CD14-positive monocyte (primary cell): ENCODE measurements at regions not wholly inside any gene's neighbourhood (a gene's known extent, or its start where the extent isn't known, plus 50 kb on each side); places are given as distances from the start of the nearest gene placed in this dataset.

Experiments used
- DNase-seq, 3 donors: peaks; one replicate each; pipeline ENCODE4 v3.0.0-alpha.2; 2011 to 2022
- H2AFZ ChIP-seq: 2 replicates; pipeline ENCODE4 v1.6.0; 2012; ENCODE audit warnings: mild to moderate bottlenecking, low read depth, low read length, inconsistent platforms; ENCODE audit not compliant: insufficient read depth, poor library complexity, severe bottlenecking
- H3K27ac ChIP-seq, 2 donors: 1 replicate in 1 of 2; 2 replicates in 1 of 2; pipeline ENCODE4 v1.5.1; 2012 to 2013; ENCODE audit warnings: low read length in 2 of 2, control low read depth in 1 of 2, inconsistent platforms in 1 of 2, low read depth in 1 of 2, mild to moderate bottlenecking in 1 of 2
- H3K27me3 ChIP-seq, 2 donors: one replicate each; pipeline versions ENCODE4 v1.6.0 to v1.6.1; 2011 to 2013; ENCODE audit warnings: low read length in 2 of 2; ENCODE audit not compliant: control insufficient read depth in 2 of 2, insufficient read depth in 2 of 2
- H3K36me3 ChIP-seq, 2 donors: replicated peaks in 1 of 2; 1 replicate in 1 of 2; 2 replicates in 1 of 2; pipeline versions ENCODE4 v1.5.1 to v1.6.1; 2012 to 2013; ENCODE audit warnings: low read length in 2 of 2, control low read depth in 1 of 2, inconsistent platforms in 1 of 2, mild to moderate bottlenecking in 1 of 2; ENCODE audit not compliant: insufficient read depth in 2 of 2, control insufficient read depth in 1 of 2
- H3K4me1 ChIP-seq, 2 donors: 1 replicate in 1 of 2; 2 replicates in 1 of 2; pipeline versions ENCODE4 v1.5.1 to v1.6.1; 2012 to 2013; ENCODE audit warnings: low read length in 2 of 2, control low read depth in 1 of 2, inconsistent platforms in 1 of 2, mild to moderate bottlenecking in 1 of 2, moderate library complexity in 1 of 2; ENCODE audit not compliant: insufficient read depth in 2 of 2, control insufficient read depth in 1 of 2
- H3K4me2 ChIP-seq: replicated peaks from 2 replicates; pipeline ENCODE3; 2012; ENCODE audit warnings: low read length, moderate library complexity, mild to moderate bottlenecking; ENCODE audit not compliant: poor library complexity, severe bottlenecking; ENCODE audit errors: extremely low read depth
- H3K4me3 ChIP-seq, 3 experiments: fragments of 200-600 bp in 1 of 3; sonication (generic) in 1 of 3; replicated peaks in 1 of 3; 1 replicate in 2 of 3; 2 replicates in 1 of 3; pipeline ENCODE4 v1.5.1; 2011 to 2013; ENCODE audit warnings: low read length in 3 of 3, mild to moderate bottlenecking in 3 of 3, control low read depth in 2 of 3, low read depth in 2 of 3, inconsistent platforms in 1 of 3, moderate library complexity in 1 of 3
- H3K79me2 ChIP-seq: 2 replicates; pipeline ENCODE4 v1.6.0; 2012; ENCODE audit warnings: mild to moderate bottlenecking, control low read depth, inconsistent platforms, low read length, moderate library complexity; ENCODE audit not compliant: insufficient read depth
- H3K9ac ChIP-seq: 2 replicates; pipeline ENCODE4 v1.6.0; 2017; ENCODE audit warnings: low read length, mild to moderate bottlenecking; ENCODE audit not compliant: insufficient read depth, poor library complexity, severe bottlenecking
- H3K9me3 ChIP-seq, 2 donors: replicated peaks in 1 of 2; 1 replicate in 1 of 2; 2 replicates in 1 of 2; pipeline versions ENCODE4 v1.5.1 to v1.6.1; 2012 to 2013; ENCODE audit warnings: low read length in 2 of 2, control low read depth in 1 of 2; ENCODE audit not compliant: control insufficient read depth in 1 of 2, insufficient read depth in 1 of 2
- H4K20me1 ChIP-seq: 2 replicates; pipeline ENCODE4 v1.6.0; 2012; ENCODE audit warnings: mild to moderate bottlenecking, low read length, control low read depth, moderate library complexity; ENCODE audit not compliant: insufficient read depth
- H3K27ac Mint-ChIP-seq, 7 donors: one replicate each; pipeline ENCODE4 v1.8.0; 2020; ENCODE audit warnings: mild to moderate bottlenecking in 7 of 7, mixed read lengths in 7 of 7, moderate library complexity in 6 of 7, inconsistent platforms in 2 of 7
- H3K27me3 Mint-ChIP-seq, 3 donors: one replicate each; pipeline ENCODE4 v1.8.0; 2021 to 2022; ENCODE audit warnings: low read depth in 3 of 3, mild to moderate bottlenecking in 3 of 3, mixed read lengths in 3 of 3, moderate library complexity in 3 of 3, inconsistent platforms in 1 of 3
- H3K36me3 Mint-ChIP-seq, 2 donors: one replicate each; pipeline ENCODE4 v1.8.0; 2020; ENCODE audit warnings: mixed read lengths in 2 of 2, inconsistent platforms in 1 of 2, mild to moderate bottlenecking in 1 of 2
- H3K4me1 Mint-ChIP-seq: one replicate; pipeline ENCODE4 v1.8.0; 2020; ENCODE audit warnings: mild to moderate bottlenecking, mixed read lengths
- H3K4me3 Mint-ChIP-seq, 2 donors: one replicate each; pipeline ENCODE4 v1.8.0; 2020; ENCODE audit warnings: mild to moderate bottlenecking in 2 of 2, mixed read lengths in 2 of 2, moderate library complexity in 1 of 2
- H3K9me3 Mint-ChIP-seq, 7 donors: one replicate each; pipeline ENCODE4 v1.8.0; 2020 to 2022; ENCODE audit warnings: mixed read lengths in 7 of 7, mild to moderate bottlenecking in 6 of 7, moderate library complexity in 6 of 7, inconsistent platforms in 2 of 7
- WGBS: methylation state at CpG from one replicate; pipeline ENCODE4 v1.1.5; 2013; ENCODE audit warnings: missing lambda C conversion rate; ENCODE audit not compliant: insufficient coverage; 5-methylcytosine and 5-hydroxymethylcytosine counted together
- intact Hi-C, 2 donors: fragments of 100-400 bp; cut with micrococcal nuclease; formaldehyde crosslinking; loops; one replicate each; pipeline versions ENCODE4 v1.15.0 to v1.15.1; 2023
- TF ChIP-seq, protein P1 (sequence below): fragments of 200-600 bp; IDR thresholded peaks from one replicate; pipeline ENCODE4 v1.8.0; 2022; ENCODE audit warnings: antibody characterized with exemption, mild to moderate bottlenecking

DNA sequence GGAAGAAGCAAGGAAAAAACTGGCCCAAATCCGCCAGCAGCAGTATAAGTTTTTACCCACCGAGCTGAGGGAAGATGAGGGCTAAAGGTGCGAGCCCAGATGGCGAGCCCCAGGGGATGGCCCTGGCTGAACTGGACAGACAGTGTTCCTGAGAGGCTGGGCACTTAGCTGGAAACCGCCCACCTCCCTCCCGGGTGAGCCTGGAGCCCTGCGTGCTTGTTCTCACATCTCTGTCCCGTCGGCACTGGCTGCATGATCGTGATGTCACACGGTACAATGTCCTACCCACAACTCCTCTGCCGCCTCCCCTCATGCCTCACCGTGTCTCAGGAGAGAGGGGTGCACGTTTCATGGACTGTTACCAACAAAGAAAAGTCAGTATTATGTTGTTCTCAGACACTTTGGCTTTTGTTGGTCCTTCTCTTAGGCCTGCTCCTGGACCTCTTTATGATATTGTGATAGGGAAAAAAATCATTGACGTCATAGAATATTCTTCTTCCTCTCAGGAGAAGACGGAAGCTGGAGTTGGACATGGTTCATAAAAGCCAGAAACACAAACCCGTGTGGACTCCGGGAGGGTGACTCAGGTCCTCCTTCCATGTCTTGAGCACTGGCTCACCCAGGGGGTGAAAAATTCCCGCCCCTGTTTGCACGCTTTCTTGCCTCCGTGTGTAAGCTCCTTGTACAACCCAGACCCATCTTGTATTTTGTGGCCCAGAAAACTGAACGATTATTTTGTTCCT, 201.8 kb upstream of the TPM1 start:
- WGBS: 94% methylated on average over 16 of the region's 22 CpGs
- DNase-seq: no peak
- H3K4me1 Mint-ChIP-seq: peaks cover 3% of the 10 kb centered on the region

DNA sequence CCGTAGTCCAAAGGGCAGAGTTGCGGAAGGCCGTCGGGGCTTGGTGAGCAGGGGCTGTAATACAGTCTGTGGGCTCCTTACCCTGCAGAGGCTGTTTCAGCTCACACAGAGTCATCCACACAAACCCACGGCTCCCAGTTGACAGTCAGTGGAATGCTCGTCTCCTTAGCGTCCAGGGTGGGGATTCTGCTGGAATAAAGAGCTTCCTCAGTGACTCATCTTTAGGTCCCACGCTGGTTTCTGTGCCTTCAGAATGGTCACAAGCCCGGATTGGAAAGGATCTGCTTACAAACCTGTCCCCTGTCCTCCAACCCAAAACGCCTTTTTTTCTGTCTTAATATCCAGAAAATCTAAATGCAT, 201.3 kb upstream of the TPM1 start:
- H2AFZ ChIP-seq: no peak overlapping the region
- Mint-ChIP-seq H3K27me3 (no peaks in the 10 kb centered on the region), H3K4me1 (no peaks in the 10 kb centered on the region), H3K27ac (no peak overlapping the region), H3K9me3 (peaks cover 0 to 1% (median 0%) of the 10 kb centered on the region in 7 donors), H3K4me3 (no peak overlapping the region), H3K36me3 (no peaks in the 10 kb centered on the region)
- intact Hi-C loops: no loop called here
- TF ChIP-seq, protein P1, sequence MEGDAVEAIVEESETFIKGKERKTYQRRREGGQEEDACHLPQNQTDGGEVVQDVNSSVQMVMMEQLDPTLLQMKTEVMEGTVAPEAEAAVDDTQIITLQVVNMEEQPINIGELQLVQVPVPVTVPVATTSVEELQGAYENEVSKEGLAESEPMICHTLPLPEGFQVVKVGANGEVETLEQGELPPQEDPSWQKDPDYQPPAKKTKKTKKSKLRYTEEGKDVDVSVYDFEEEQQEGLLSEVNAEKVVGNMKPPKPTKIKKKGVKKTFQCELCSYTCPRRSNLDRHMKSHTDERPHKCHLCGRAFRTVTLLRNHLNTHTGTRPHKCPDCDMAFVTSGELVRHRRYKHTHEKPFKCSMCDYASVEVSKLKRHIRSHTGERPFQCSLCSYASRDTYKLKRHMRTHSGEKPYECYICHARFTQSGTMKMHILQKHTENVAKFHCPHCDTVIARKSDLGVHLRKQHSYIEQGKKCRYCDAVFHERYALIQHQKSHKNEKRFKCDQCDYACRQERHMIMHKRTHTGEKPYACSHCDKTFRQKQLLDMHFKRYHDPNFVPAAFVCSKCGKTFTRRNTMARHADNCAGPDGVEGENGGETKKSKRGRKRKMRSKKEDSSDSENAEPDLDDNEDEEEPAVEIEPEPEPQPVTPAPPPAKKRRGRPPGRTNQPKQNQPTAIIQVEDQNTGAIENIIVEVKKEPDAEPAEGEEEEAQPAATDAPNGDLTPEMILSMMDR: no peak
- H3K27me3 ChIP-seq: no peaks in the 10 kb centered on the region
- no peaks in the 10 kb centered on the region for H3K4me1 ChIP-seq
- no peaks in the 10 kb centered on the region for H3K36me3 ChIP-seq
- 96% methylated on average over 4 of the region's 10 CpGs for WGBS
- H3K79me2 ChIP-seq: no peaks in the 10 kb centered on the region
- H3K9me3 ChIP-seq: no peaks in the 10 kb centered on the region
- H3K9ac ChIP-seq: no peak overlapping the region
- H4K20me1 ChIP-seq: no peaks in the 10 kb centered on the region
- DNase-seq: no peak
- H3K27ac ChIP-seq: no peak overlapping the region
- H3K4me2 ChIP-seq: no peak overlapping the region
- H3K4me3 ChIP-seq: no peak overlapping the region

More for the DNA sequence above, 201.8 kb upstream of the TPM1 start:
- Histone ChIP-seq H3K9me3 (no peaks in the 10 kb centered on the region), H3K79me2 (no peaks in the 10 kb centered on the region), H3K4me3 (no peak overlapping the region), H3K4me2 (no peak overlapping the region), H3K27me3 (no peaks in the 10 kb centered on the region), H3K36me3 (no peaks in the 10 kb centered on the region), H3K9ac (no peak overlapping the region), H3K27ac (no peak overlapping the region), H2AFZ (no peak overlapping the region), H3K4me1 (peaks cover 0 to under 1% of the 10 kb centered on the region in 2 donors), H4K20me1 (no peaks in the 10 kb centered on the region)
- Mint-ChIP-seq H3K27me3 (no peaks in the 10 kb centered on the region), H3K27ac (peak overlapping the region in 1 of 7 donors; percentile 4), H3K36me3 (no peaks in the 10 kb centered on the region), H3K9me3 (peaks cover 0 to 1% (median 0%) of the 10 kb centered on the region in 7 donors), H3K4me3 (no peak overlapping the region)
- intact Hi-C loops: no loop called here
- TF ChIP-seq, protein P1: no peak
